Spinal cord (tissue), 9 donors: ENCODE measurements at regions not wholly inside any gene's neighbourhood (a gene's known extent, or its start where the extent isn't known, plus 50 kb on each side); places are given as distances from the start of the nearest gene placed in this dataset.

ENCODE experiments used
- DNase-seq, 6 donors: peaks; one replicate each; pipeline versions ENCODE4 v3.0.0 to v3.0.0-alpha.2; 2013 to 2015; ENCODE audit warnings: low spot score in 6 of 6, low read depth in 4 of 6
- H3K27ac ChIP-seq: one replicate; pipeline ENCODE4 v1.5.1; 2013; ENCODE audit warnings: low read depth, low read length, control low read depth
- H3K27me3 ChIP-seq: one replicate; pipeline ENCODE4 v1.6.1; 2013; ENCODE audit warnings: low read length; ENCODE audit not compliant: control insufficient read depth, insufficient read depth
- H3K36me3 ChIP-seq: one replicate; pipeline ENCODE4 v1.6.1; 2013; ENCODE audit warnings: low read length; ENCODE audit not compliant: control insufficient read depth, insufficient read depth
- H3K4me1 ChIP-seq: one replicate; pipeline ENCODE4 v1.6.1; 2013; ENCODE audit warnings: low read length; ENCODE audit not compliant: control insufficient read depth, insufficient read depth
- H3K4me3 ChIP-seq: one replicate; pipeline ENCODE4 v1.5.1; 2013; ENCODE audit warnings: low read depth, low read length, control low read depth
- H3K9me3 ChIP-seq: one replicate; pipeline ENCODE4 v1.6.1; 2013; ENCODE audit warnings: low read length; ENCODE audit not compliant: control insufficient read depth, insufficient read depth
- WGBS: methylation state at CpG from one replicate; pipeline ENCODE4 v1.1.5; 2013; ENCODE audit warnings: missing lambda C conversion rate; ENCODE audit not compliant: insufficient coverage; 5-methylcytosine and 5-hydroxymethylcytosine counted together
- donor health status: healthy.

DNA sequence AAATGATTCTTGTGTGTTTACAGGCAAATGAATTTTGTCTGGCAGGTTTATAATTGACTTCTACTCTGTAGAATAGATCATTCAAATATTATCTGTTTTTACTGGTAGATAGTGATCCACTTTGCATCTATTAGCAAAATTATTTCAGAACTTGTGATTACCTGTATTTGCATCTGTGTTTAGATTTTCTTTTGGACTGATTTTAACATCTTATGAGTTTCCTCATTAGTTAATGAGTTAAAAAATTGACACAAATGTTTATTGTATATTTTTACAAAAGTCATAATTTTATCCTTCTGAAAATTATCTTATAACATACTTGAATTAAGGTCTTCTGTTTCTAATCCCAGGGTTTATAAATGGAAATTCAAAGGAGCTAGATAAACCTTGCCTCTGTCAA, 132.0 kb upstream of the KCNJ16 start:
- no peak overlapping the region for H3K4me3 ChIP-seq
- H3K27ac ChIP-seq, result no peak overlapping the region
- H3K9me3 ChIP-seq, result no peaks in the 10 kb centered on the region
- no peaks in the 10 kb centered on the region for H3K27me3 ChIP-seq
- DNase-seq, result no peak
- H3K36me3 ChIP-seq, result no peaks in the 10 kb centered on the region
- no peaks in the 10 kb centered on the region for H3K4me1 ChIP-seq

DNA sequence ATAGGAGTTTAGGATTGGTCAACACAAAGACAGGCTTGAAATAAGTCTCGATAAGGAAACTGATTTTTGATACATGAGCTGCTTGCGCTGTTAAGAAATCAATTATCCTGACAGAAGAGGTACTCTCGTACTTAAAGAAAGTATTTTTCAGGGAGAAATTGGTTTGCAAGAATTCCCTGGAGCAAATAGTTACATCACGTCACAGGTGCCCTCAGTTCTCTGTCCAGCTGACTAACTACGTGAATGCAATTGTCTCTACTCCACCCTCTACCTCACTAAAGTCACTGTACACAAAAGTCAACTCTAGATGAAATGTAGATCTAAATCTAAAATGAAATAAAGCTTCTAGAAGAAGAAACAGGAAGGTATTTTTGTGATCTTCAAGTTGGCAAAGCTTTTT, 130.6 kb upstream of the KCNJ16 start:
- WGBS, result 100% methylated on average over 3 of the region's 5 CpGs
- no peak overlapping the region for H3K4me3 ChIP-seq
- no peaks in the 10 kb centered on the region for H3K9me3 ChIP-seq
- H3K27ac ChIP-seq, result no peak overlapping the region
- H3K27me3 ChIP-seq, result no peaks in the 10 kb centered on the region
- H3K36me3 ChIP-seq, result no peaks in the 10 kb centered on the region
- DNase-seq, result no peak
- no peaks in the 10 kb centered on the region for H3K4me1 ChIP-seq

DNA sequence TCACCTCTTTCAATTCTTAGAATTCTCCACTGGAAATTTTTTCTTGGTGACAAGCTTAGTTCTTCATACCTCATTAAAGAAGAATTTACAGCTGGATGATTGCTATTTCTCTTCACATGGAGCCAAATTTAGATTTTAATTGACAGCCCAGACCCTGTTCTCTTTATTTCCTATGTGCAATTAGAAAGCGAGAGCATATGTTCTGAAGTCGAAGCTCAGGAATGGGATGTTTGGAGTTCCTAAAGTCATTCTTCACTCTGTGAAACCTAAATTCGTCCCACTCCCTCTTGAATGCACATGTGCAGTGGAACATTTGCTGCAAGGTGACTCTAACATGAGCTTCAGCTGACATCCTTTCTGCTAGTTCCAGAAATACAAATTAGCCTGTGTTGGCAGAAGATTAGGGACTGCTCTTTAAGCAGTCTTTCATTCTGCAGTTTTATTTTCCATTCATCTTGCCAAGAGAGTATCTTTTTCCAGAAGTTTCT, 129.3 kb upstream of the KCNJ16 start:
- H3K36me3 ChIP-seq, result no peaks in the 10 kb centered on the region
- H3K27ac ChIP-seq, result no peak overlapping the region
- no CpG with 5 or more reads among the region's 3 CpGs for WGBS
- H3K9me3 ChIP-seq, result no peaks in the 10 kb centered on the region
- DNase-seq, result peak in 2 of 6 donors; percentile 43 to 44
- no peaks in the 10 kb centered on the region for H3K27me3 ChIP-seq
- H3K4me1 ChIP-seq, result no peaks in the 10 kb centered on the region
- H3K4me3 ChIP-seq, result no peak overlapping the region

DNA sequence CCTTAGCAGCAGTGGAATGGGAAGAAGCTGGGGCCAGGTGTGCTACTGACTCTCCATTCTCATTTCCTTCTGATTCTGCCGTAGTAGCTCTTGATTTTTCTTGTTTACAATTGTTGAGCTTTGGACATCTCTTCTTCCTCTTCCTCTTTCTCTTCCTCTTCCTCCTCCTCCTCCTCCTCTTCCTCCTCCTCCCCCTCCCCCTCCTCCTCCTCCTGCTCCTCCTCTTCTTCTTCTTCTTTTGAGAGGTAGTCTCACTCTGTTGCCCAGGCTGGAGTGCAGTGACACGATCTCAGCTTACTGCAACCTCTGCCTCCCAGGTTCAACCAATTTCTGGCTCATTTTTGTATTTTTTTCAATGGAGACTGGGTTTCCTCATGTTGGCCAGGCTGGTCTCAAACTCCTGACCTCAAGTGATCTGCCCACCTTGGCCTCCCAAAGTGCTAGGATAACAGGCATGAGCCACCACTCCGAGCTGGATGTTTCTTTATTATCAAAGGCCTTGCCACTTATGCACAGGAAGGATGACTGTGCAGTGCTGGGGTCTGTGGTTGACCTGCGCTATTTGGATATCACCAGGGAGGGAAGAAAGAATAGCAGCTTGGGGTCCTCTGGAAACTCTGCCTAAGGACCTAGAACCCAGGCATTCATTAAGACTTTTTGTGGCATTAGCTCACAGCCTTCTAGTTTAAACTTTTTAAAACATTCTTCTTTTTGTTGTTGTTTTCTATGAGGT, 127.8 kb upstream of the KCNJ16 start:
- Histone ChIP-seq H3K4me3 (no peak overlapping the region), H3K36me3 (no peaks in the 10 kb centered on the region), H3K27ac (no peak overlapping the region), H3K4me1 (no peaks in the 10 kb centered on the region), H3K9me3 (no peaks in the 10 kb centered on the region), H3K27me3 (no peaks in the 10 kb centered on the region)
- DNase-seq, result no peak
- WGBS, result 90% methylated on average over 3 of the region's 4 CpGs

DNA sequence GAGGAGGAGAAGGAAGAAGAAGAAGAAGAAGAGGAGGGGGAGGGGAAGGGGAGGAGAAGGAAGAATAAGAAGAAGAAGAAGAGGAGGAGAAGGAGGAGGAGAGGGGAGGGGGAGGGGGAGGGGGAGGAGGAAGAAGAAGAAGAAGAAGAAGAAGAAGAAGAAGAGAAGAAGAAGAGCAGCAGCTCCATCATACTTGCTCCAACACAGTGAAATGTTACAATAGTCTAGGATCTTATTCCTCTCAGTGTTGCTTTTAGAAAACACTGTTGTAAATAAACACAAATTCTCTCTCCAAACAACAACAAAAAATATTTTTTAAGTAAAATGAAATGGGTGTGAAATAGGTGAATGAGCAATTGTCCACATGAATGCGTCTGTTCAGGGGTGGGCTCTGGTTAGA, 126.6 kb upstream of the KCNJ16 start:
- no CpG with 5 or more reads among the region's 1 CpG for WGBS
- Histone ChIP-seq H3K9me3 (no peaks in the 10 kb centered on the region), H3K36me3 (no peaks in the 10 kb centered on the region), H3K27ac (no peak overlapping the region), H3K4me1 (no peaks in the 10 kb centered on the region), H3K27me3 (no peaks in the 10 kb centered on the region), H3K4me3 (no peak overlapping the region)
- DNase-seq, result no peak

DNA sequence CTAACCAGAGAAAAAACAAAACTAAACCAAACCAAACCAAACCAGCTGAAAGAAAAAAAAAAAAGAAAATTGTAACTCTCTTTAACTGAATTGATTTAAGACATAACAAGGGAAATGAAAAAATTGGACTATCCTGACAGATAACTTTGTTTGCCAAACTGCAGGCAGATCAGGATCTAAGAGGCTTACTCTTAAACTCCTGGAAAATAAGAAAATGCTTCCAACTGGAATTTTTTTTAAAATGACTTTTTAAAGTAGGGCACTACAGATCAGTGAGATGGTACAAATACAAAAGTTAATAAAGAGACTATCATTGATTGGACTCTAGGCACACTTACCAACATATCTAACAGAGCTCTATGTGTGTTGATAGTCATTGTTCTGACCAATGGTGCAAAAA, 125.5 kb upstream of the KCNJ16 start:
- Histone ChIP-seq H3K4me3 (no peak overlapping the region), H3K36me3 (no peaks in the 10 kb centered on the region), H3K27ac (no peak overlapping the region), H3K27me3 (no peaks in the 10 kb centered on the region), H3K4me1 (no peaks in the 10 kb centered on the region), H3K9me3 (no peaks in the 10 kb centered on the region)
- no peak for DNase-seq

DNA sequence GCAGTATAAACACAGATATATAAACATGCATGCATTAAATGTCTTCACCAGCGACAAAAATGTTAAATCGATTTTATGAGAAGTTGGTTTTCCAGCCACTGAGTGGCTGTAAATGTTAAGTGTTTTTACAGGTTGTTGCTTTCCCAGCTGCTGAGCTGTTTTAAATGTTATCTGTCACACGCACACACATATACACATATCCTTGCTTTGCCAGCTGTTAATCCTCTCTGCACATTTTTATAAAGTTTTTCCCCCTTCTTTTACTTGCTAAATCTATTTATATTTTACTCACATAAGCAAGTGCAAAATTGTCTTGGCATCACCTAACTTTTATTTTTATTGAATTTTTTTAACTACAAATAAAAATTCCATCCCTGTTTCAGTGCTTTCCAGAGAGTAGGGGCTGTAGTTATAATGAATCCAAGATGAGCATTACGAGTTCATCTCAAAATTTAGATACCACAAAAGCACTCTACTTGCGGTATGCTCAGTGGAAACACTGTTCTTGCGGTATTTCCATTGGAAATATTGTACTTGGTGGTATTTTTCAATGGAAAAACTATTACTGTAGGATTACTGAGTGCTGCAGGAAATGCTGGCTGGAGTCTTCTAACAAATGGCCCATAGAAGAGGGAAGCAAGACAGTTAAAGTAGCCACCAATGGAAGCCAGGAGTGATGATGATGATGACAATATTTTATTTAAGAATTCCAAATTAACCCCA, 124.9 kb upstream of the KCNJ16 start:
- Histone ChIP-seq H3K36me3 (no peaks in the 10 kb centered on the region), H3K4me3 (no peak overlapping the region), H3K27ac (no peak overlapping the region), H3K4me1 (no peaks in the 10 kb centered on the region), H3K27me3 (no peaks in the 10 kb centered on the region), H3K9me3 (no peaks in the 10 kb centered on the region)
- WGBS, result no CpG with 5 or more reads among the region's 6 CpGs
- DNase-seq, result peak in 1 of 6 donors; percentile 45

DNA sequence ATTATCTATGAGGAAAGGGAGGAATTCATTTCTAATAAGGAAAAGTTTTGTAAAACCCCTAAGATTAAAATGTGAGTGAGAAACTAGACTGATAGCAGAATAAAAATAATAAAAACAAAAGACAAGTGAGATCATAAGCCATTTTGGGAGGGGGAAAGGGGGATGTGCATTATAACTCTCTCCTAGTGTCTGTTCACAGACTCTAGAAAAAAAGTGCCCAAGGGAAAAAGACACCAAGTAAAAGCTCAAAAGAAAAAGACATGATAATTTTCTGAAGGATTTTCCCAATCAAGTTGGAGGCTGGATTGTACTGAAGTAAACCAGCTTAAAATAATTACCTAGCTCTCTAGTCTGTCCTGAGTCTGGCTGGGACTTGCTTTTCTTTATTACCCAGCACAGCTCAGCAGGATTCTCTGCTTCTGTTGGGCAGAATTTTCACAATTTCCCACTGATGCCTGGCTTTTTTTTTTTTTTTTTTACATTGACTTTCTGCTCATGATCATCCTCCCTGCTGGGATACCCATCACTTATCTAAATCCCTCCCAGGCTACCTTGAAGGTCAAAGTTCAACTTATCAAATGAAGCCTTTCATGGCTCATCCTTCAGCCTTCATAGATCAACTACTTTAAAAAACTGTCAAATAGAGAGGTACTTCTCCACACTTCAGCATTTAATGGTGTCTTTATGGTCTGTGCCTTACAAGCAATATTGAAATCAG, 124.2 kb upstream of the KCNJ16 start:
- Histone ChIP-seq H3K4me3 (no peak overlapping the region), H3K4me1 (no peaks in the 10 kb centered on the region), H3K27me3 (no peaks in the 10 kb centered on the region), H3K36me3 (no peaks in the 10 kb centered on the region), H3K9me3 (no peaks in the 10 kb centered on the region), H3K27ac (no peak overlapping the region)
- peak in 1 of 6 donors; percentile 17 for DNase-seq

DNA sequence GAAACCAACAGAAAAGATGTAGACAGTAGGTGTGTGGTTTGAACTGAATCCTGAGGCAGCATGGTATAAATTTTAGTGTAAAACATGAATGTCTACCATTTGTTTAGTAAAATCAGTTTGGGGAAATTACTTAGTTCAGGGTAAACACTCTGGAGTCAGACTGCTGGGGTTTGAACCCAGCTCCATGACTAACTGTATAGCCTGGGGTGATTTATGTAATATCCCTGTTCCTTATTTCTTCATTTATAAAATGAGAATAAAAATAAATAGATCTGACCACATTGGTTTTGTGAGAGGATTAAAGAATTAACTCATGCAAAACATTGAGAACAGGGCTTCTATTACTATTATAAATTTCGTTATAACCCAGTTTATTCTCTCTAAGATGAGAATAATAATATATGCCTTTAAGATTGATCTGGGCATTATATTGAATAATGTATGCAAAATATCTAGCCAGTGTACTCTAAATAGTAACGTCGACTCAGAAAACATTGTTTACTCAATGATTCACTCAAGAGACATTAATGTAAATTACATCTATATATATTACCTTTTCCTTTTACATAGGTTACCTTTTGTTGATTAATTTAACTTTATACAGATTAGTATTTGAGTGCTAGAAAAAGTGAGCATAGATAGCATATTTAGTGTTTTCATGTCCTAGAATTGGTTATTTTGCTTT, 120.6 kb upstream of the KCNJ16 start:
- WGBS, result no CpG with 5 or more reads among the region's 3 CpGs

More for the DNA sequence above, 120.6 kb upstream of the KCNJ16 start:
- no peak for DNase-seq
- no peaks in the 10 kb centered on the region for H3K9me3 ChIP-seq
- H3K36me3 ChIP-seq, result no peaks in the 10 kb centered on the region
- no peaks in the 10 kb centered on the region for H3K27me3 ChIP-seq
- H3K27ac ChIP-seq, result no peak overlapping the region
- no peaks in the 10 kb centered on the region for H3K4me1 ChIP-seq
- H3K4me3 ChIP-seq, result no peak overlapping the region
